Panc1 (cell line): ENCODE measurements at regions not wholly inside any gene's neighbourhood (a gene's known extent, or its start where the extent isn't known, plus 50 kb on each side); places are given as distances from the start of the nearest gene placed in this dataset.

Source experiments
- ATAC-seq: fragments of 200-7000 bp; cut with Tn5 transposase; 2 replicates; pipeline ENCODE4 v1.9.1; 2020; ENCODE audit warnings: mild to moderate bottlenecking, moderate library complexity
- BruUV-seq: library from RNA; stranded (reverse); fragments of 400-500 nt; replicated peaks from 2 replicates; lab custom pipeline; 2021; lab: Mats Ljungman, UMichigan
- CTCF ChIA-PET: fragments of 300-600 bp; sonication (Branson Sonifier 250); formaldehyde crosslinking; loops from one replicate; lab custom pipeline; 2022; ENCODE audit warnings: antibody characterized with exemption; lab: Charles Lee
- POLR2A ChIA-PET: fragments of 300-600 bp; sonication (Branson Sonifier 250); formaldehyde crosslinking; loops from one replicate; lab custom pipeline; 2022; ENCODE audit warnings: antibody characterized with exemption; lab: Charles Lee
- DNase-seq: peaks from one replicate; pipeline ENCODE4 v3.0.0-alpha.2; 2010; ENCODE audit warnings: low read depth, low spot score
- H3K27ac ChIP-seq: 2 replicates; pipeline ENCODE4 v1.5.1; 2011; ENCODE audit warnings: mild to moderate bottlenecking, low read length, inconsistent platforms
- H3K27me3 ChIP-seq: fragments of 200-500 bp; sonication (Bioruptor generic); 2 replicates; pipeline ENCODE4 v1.6.0; 2014; ENCODE audit warnings: low read length, inconsistent platforms; ENCODE audit not compliant: control insufficient read depth, insufficient read depth
- H3K36me3 ChIP-seq: fragments of 200-500 bp; sonication (Bioruptor generic); 2 replicates; pipeline ENCODE4 v1.5.1; 2014; ENCODE audit warnings: inconsistent platforms, mild to moderate bottlenecking, low read length, moderate library complexity; ENCODE audit not compliant: control insufficient read depth, insufficient read depth
- H3K4me1 ChIP-seq: 2 replicates; pipeline ENCODE4 v1.5.1; 2011; ENCODE audit warnings: inconsistent platforms, mild to moderate bottlenecking, low read length, moderate library complexity; ENCODE audit not compliant: control insufficient read depth, insufficient read depth
- H3K4me3 ChIP-seq, 2 experiments: 2 replicates each; pipeline ENCODE4 v1.5.1; 2011 to 2012; ENCODE audit warnings: low read depth in 2 of 2, low read length in 2 of 2, mild to moderate bottlenecking in 2 of 2, inconsistent platforms in 1 of 2, moderate library complexity in 1 of 2
- H3K9me3 ChIP-seq: fragments of 200-500 bp; sonication (Bioruptor generic); 2 replicates; pipeline ENCODE4 v1.5.1; 2014; ENCODE audit warnings: low read depth, mild to moderate bottlenecking, inconsistent platforms, low read length, moderate library complexity; ENCODE audit not compliant: control insufficient read depth, insufficient read depth
- POLR2AphosphoS5 ChIP-seq: IDR thresholded peaks from 2 replicates; pipeline ENCODE4 v1.6.1; 2012; ENCODE audit warnings: mild to moderate bottlenecking, low read depth, low read length, moderate library complexity
- REST ChIP-seq, 2 experiments: IDR thresholded peaks; 2 replicates each; pipeline ENCODE4 v1.6.1; 2011 to 2012; ENCODE audit warnings: low read depth in 2 of 2, control low read depth in 1 of 2, low read length in 1 of 2, mild to moderate bottlenecking in 1 of 2, moderate library complexity in 1 of 2; ENCODE audit not compliant: insufficient read depth in 1 of 2
- SIN3A ChIP-seq: IDR thresholded peaks from 2 replicates; pipeline ENCODE4 v1.6.1; 2012; ENCODE audit warnings: low read depth, mild to moderate bottlenecking, low read length, moderate library complexity, borderline replicate concordance; ENCODE audit not compliant: insufficient read depth
- TCF7L2 ChIP-seq: IDR thresholded peaks from 2 replicates; pipeline ENCODE4 v1.6.1; 2011; ENCODE audit warnings: mild to moderate bottlenecking, low read depth, low read length, inconsistent platforms
- in situ Hi-C: cut with HindIII; loops from 2 replicates; pipeline ENCODE4 v1.10.0; 2016; ENCODE audit warnings: low sequenced_read_pairs, low pct_unique_long_range_greater_than_20kb
- intact Hi-C: fragments of 100-400 bp; cut with micrococcal nuclease; formaldehyde crosslinking; loops from one replicate; pipeline ENCODE4 v1.10.0; 2022; ENCODE audit not compliant: unreplicated experiment
- TF ChIP-seq, protein P1 (sequence below): fragments of 450-650 bp; IDR thresholded peaks from 2 replicates; pipeline ENCODE4 v1.5.1; 2017; ENCODE audit warnings: mild to moderate bottlenecking

DNA sequence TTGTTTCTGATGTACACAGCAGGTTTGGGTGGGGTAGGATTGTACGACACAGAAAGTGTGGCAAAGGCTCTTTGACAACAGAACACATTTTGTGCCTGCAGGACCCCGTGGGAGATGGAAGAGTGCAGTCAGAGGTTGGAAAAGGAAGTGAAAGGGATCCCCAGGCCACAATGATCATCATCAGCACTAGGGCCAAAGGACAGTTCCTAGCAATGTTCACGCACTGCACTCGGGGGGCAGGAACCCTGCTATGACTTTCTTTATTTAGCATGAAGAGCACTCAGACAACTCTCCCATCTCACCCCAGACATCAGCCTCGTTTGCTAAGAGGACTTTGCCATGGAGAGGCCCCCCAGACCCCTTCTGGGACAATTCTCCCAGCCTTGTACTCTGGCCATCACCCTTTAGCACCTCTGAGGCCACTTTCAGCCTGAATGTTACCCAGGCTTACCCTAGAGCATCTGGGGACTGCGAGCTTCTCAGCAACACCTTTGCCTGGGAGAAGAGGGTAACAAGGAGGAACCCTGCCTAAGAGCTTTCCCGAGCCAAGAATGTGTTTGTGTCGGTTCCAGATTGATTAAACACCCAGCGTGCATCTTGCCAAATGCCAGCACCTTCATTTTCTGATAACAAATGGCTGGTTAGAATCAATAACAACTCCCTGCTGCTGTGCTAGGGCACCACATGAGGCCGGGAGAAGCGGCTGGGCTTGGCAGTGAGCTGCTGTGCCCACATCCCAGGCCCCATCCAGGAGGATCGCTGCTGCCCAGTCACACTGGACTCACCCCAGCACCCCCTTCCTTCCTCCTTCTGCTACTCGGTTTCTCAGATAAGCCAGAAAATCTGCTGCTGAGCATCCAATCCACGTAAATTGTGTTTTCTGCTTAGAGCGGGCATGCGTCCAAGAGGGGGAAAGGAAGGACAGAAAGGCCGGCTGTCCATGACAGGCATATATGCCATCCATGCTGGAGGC is 633.1 kb downstream of the AJAP1 start:
- DNase-seq (no peak), ATAC-seq (no peak)
- H3K4me3 ChIP-seq: no peak overlapping the region
- in situ Hi-C loops: no loop called here
- TF ChIP-seq POLR2AphosphoS5 (no peak), REST (IDR thresholded peaks at IDR 0.05; ENCODE audit: insufficient read depth in 1 of 2, low read depth in 2 of 2, low read length in 1 of 2) (peak; percentile 51 to 59; a peak in 2 of 4 replicates)
- CTCF ChIA-PET: no interaction called here
- intact Hi-C loops: no loop called here
- H3K9me3 ChIP-seq: no peaks in the 10 kb centered on the region
- H3K27ac ChIP-seq: no peak overlapping the region
- BruUV-seq: no TSS peak
- no peaks in the 10 kb centered on the region for H3K4me1 ChIP-seq
- no peaks in the 10 kb centered on the region for H3K36me3 ChIP-seq
- POLR2A ChIA-PET: no interaction called here
- H3K27me3 ChIP-seq: no peaks in the 10 kb centered on the region

DNA sequence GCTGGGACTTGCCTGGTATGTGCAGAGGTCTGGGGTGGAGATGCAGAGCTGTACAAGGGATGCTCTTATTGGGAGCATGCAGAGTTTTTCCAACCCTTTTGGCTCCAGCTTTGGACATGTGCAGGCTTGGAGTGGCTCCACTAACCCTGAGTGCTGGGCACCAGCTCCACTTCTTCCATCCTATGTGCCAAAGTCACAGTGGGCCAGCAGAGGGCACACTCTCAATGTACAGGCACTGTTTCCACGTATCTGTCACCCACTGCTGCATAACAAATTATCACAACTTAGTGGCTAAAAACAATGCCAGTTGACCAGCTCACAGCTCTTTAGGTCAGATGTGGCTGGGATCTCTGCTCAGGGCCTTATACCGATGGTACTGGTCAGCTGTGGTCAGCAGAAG is 631.8 kb downstream of the AJAP1 start:
- no peaks in the 10 kb centered on the region for H3K4me1 ChIP-seq
- ChIA-PET POLR2A (no interaction called here), CTCF (no interaction called here)
- no peaks in the 10 kb centered on the region for H3K9me3 ChIP-seq
- no peak overlapping the region for H3K27ac ChIP-seq
- no peaks in the 10 kb centered on the region for H3K36me3 ChIP-seq
- no peak for TF ChIP-seq POLR2AphosphoS5
- TF ChIP-seq, protein P1, sequence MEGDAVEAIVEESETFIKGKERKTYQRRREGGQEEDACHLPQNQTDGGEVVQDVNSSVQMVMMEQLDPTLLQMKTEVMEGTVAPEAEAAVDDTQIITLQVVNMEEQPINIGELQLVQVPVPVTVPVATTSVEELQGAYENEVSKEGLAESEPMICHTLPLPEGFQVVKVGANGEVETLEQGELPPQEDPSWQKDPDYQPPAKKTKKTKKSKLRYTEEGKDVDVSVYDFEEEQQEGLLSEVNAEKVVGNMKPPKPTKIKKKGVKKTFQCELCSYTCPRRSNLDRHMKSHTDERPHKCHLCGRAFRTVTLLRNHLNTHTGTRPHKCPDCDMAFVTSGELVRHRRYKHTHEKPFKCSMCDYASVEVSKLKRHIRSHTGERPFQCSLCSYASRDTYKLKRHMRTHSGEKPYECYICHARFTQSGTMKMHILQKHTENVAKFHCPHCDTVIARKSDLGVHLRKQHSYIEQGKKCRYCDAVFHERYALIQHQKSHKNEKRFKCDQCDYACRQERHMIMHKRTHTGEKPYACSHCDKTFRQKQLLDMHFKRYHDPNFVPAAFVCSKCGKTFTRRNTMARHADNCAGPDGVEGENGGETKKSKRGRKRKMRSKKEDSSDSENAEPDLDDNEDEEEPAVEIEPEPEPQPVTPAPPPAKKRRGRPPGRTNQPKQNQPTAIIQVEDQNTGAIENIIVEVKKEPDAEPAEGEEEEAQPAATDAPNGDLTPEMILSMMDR: peak; percentile 49; the same call in 1 of the 2 replicates
- TF ChIP-seq TCF7L2: no peak
- H3K4me3 ChIP-seq: no peak overlapping the region
- DNase-seq: no peak
- in situ Hi-C loops: no loop called here
- ATAC-seq: peak; percentile 71; the same call in 1 of the 2 replicates
- H3K27me3 ChIP-seq: no peaks in the 10 kb centered on the region
- no TSS peak for BruUV-seq
- intact Hi-C loops: no loop called here

DNA sequence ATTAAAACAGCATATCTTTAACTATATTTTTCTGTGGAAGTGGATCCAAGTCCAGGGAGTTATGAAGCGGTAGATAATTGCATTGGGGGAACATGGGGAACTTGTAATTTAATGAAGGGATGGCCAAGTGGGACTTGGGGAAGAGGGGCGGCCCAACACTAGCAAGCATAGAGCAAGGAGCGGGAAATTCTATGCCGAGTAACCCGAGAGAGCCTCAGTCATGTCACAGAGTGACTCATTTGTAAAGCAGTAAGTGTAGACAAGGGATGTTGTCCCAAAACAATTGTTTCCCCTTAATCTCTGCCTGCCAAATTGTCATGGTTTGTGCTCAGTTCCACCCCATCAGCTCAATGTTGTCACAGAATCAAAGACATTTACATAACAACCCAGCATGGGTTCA is 620.1 kb downstream of the AJAP1 start:
- CTCF ChIA-PET: no interaction called here
- POLR2A ChIA-PET: no interaction called here

More for the DNA sequence above, 620.1 kb downstream of the AJAP1 start:
- Histone ChIP-seq H3K36me3 (no peaks in the 10 kb centered on the region), H3K9me3 (no peaks in the 10 kb centered on the region), H3K27ac (no peak overlapping the region), H3K4me1 (no peaks in the 10 kb centered on the region), H3K27me3 (no peaks in the 10 kb centered on the region; the same call in 1 of the 2 replicates), H3K4me3 (no peak overlapping the region)
- ATAC-seq (no peak), DNase-seq (no peak)
- in situ Hi-C loops (no loop called here), intact Hi-C loops (no loop called here)
- no TSS peak for BruUV-seq
- TF ChIP-seq REST (IDR thresholded peaks at IDR 0.05; ENCODE audit: insufficient read depth in 1 of 2, low read depth in 2 of 2, low read length in 1 of 2): no peak
- TF ChIP-seq, protein P1: no peak
- no peak for TF ChIP-seq SIN3A
- no peak for TF ChIP-seq POLR2AphosphoS5
- TF ChIP-seq TCF7L2: no peak
